ENCODE measurements at regions not wholly inside any gene's neighbourhood (a gene's known extent, or its start where the extent isn't known, plus 50 kb on each side); places are given as distances from the start of the nearest gene placed in this dataset.

DNA sequence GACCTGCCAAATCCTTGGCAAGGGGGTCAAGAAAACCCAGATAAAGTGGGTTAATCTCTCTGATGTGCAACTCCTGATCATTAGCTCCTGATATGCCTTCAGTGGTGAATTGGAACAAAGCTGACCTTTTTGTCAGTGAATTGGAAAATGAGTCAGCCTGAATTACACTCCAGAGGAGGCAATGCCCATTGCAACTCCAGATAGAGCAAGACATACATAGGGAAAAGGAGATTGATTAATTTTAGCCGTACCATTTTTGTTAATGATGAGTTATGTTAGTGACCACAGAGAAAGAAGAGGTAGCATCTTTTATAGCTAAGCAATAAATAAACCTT, 195.2 kb upstream of the CADPS start:
- no TSS peak for BruUV-seq (replicated peaks)
- TF ChIP-seq CTCF (conservative IDR thresholded peaks at IDR 0.05; ENCODE audit: low read length) (no peak), EZH2phosphoT487 (IDR thresholded peaks at IDR 0.05; ENCODE audit: borderline replicate concordance, low read depth, low read length) (no peak)
- no peaks in the 10 kb centered on the region for H4K20me1 ChIP-seq (ENCODE audit: insufficient read depth, low read length)
- no peaks in the 10 kb centered on the region for H3K36me3 ChIP-seq (ENCODE audit: insufficient read depth, low read length)
- no peak overlapping the region for H3K27ac ChIP-seq (ENCODE audit: low read depth, low read length, poor library complexity, severe bottlenecking)
- H3K4me3 ChIP-seq (ENCODE audit: low read depth, low read length, poor library complexity, severe bottlenecking), result no peak overlapping the region
- no peak overlapping the region for H3K4me2 ChIP-seq (ENCODE audit: low read length)
- H3K9me3 ChIP-seq (ENCODE audit: low read length), result no peaks in the 10 kb centered on the region
- no peaks in the 10 kb centered on the region for H3K9me2 ChIP-seq (ENCODE audit: insufficient read depth, low read length)
- CTCF ChIA-PET (ENCODE audit: unreplicated experiment), result no interaction called here
- intact Hi-C loops (cut with micrococcal nuclease; ENCODE audit: unreplicated experiment), result no loop called here
- no peaks in the 10 kb centered on the region for H3K79me2 ChIP-seq (ENCODE audit: insufficient read depth, low read depth, low read length)
- DNase-seq (ENCODE audit: low spot score), result no peak
- POLR2A ChIA-PET, result no interaction called here
- H3K4me1 ChIP-seq (ENCODE audit: insufficient read depth, low read length, poor library complexity, severe bottlenecking), result no peaks in the 10 kb centered on the region
- no peak overlapping the region for H2AFZ ChIP-seq (ENCODE audit: low read length)

DNA sequence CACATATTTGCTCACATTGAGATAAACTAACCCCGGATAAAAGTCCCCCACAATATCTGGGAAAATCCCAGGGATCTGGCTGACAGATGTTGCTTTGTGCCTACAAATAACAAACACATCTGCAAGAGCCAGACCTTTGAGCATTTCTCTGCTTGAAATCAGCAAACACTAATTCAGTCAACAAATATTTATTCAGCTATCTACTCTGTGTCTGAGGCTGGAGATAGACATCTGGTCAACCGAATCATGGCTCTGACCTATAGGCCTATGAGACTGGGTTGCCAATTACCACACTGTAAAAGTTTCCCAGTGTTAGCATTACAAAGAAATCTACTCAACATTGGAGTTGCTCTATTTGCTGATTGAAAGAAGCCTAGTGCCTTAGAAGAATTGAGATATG, 201.1 kb upstream of the CADPS start:
- Histone ChIP-seq H3K4me1 (ENCODE audit: insufficient read depth, low read length, poor library complexity, severe bottlenecking) (no peaks in the 10 kb centered on the region), H2AFZ (ENCODE audit: low read length) (no peak overlapping the region), H3K4me3 (ENCODE audit: low read depth, low read length, poor library complexity, severe bottlenecking) (no peak overlapping the region), H3K27ac (ENCODE audit: low read depth, low read length, poor library complexity, severe bottlenecking) (no peak overlapping the region), H3K4me2 (ENCODE audit: low read length) (no peak overlapping the region), H4K20me1 (ENCODE audit: insufficient read depth, low read length) (no peaks in the 10 kb centered on the region), H3K36me3 (ENCODE audit: insufficient read depth, low read length) (no peaks in the 10 kb centered on the region), H3K9me2 (ENCODE audit: insufficient read depth, low read length) (no peaks in the 10 kb centered on the region), H3K9me3 (ENCODE audit: low read length) (no peaks in the 10 kb centered on the region), H3K79me2 (ENCODE audit: insufficient read depth, low read depth, low read length) (no peaks in the 10 kb centered on the region)
- ChIA-PET CTCF (ENCODE audit: unreplicated experiment) (no interaction called here), POLR2A (no interaction called here)
- no TSS peak for BruUV-seq (replicated peaks)
- TF ChIP-seq EZH2phosphoT487 (IDR thresholded peaks at IDR 0.05; ENCODE audit: borderline replicate concordance, low read depth, low read length), result no peak
- TF ChIP-seq CTCF (conservative IDR thresholded peaks at IDR 0.05; ENCODE audit: low read length), result no peak
- intact Hi-C loops (cut with micrococcal nuclease; ENCODE audit: unreplicated experiment), result no loop called here
- DNase-seq (ENCODE audit: low spot score), result no peak

GRCh38 chr3:63086190-63086589, 191.9 kb upstream of the SYNPR start:
- Histone ChIP-seq H3K9me3 (ENCODE audit: low read length) (no peaks in the 10 kb centered on the region), H2AFZ (ENCODE audit: low read length) (no peak overlapping the region), H3K9me2 (ENCODE audit: insufficient read depth, low read length) (no peaks in the 10 kb centered on the region), H3K79me2 (ENCODE audit: insufficient read depth, low read depth, low read length) (no peaks in the 10 kb centered on the region), H3K4me1 (ENCODE audit: insufficient read depth, low read length, poor library complexity, severe bottlenecking) (no peaks in the 10 kb centered on the region), H3K4me3 (ENCODE audit: low read depth, low read length, poor library complexity, severe bottlenecking) (no peak overlapping the region), H3K4me2 (ENCODE audit: low read length) (no peak overlapping the region), H4K20me1 (ENCODE audit: insufficient read depth, low read length) (no peaks in the 10 kb centered on the region), H3K36me3 (ENCODE audit: insufficient read depth, low read length) (no peaks in the 10 kb centered on the region), H3K27ac (ENCODE audit: low read depth, low read length, poor library complexity, severe bottlenecking) (no peak overlapping the region)
- TF ChIP-seq EZH2phosphoT487 (IDR thresholded peaks at IDR 0.05; ENCODE audit: borderline replicate concordance, low read depth, low read length) (no peak), CTCF (conservative IDR thresholded peaks at IDR 0.05; ENCODE audit: low read length) (no peak)
- ChIA-PET POLR2A (no interaction called here), CTCF (ENCODE audit: unreplicated experiment) (no interaction called here)
- DNase-seq (ENCODE audit: low spot score), result no peak
- no TSS peak for BruUV-seq (replicated peaks)
- intact Hi-C loops (cut with micrococcal nuclease; ENCODE audit: unreplicated experiment), result no loop called here
